ENCODE measurements at regions not wholly inside any gene's neighbourhood (a gene's known extent, or its start where the extent isn't known, plus 50 kb on each side); places are given as distances from the start of the nearest gene placed in this dataset.
"Not testable (repeated sequence)": the region's sequence is repeated elsewhere in the genome, so short reads cannot be mapped to it uniquely, and the experiment has no call there.

DNA sequence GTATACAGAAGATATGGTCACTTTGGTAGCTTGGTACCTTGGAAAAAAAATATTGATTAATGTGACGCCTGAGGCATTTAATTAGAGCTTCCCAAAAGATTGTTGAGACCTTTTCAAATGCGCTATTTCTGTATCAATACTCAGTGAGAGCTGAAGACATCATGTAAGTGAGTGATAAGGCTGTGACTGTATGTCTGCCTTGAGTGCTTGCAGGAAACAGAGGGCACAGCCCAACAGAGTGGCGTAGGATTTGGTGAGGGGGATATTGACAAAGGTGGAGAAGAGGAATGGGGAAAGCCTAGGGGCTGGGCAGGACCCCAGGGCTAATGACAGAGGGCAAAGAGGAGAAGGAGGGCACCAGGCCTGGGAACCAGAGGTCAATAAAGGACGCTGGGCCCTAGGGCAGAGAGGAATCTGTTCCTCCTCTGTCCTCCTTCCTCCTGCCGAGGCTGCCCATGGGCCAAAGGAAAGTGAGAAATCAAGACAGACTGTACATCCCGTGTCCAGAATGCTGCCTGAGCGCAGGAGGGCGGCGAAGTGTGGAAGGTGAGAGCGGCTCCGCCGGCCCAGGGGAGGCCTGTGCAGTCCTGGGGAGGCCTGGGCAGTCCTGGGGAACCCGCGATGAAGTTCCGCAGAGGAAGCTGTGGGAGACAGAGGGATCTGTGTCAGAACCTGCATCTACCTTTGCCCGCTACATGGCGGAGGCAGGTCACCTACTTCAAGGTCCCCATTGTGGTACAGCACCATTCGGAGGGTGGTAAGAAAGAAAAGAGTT, 228.6 kb upstream of the PIEZO2 start:
- no peak for DNase-seq

DNA sequence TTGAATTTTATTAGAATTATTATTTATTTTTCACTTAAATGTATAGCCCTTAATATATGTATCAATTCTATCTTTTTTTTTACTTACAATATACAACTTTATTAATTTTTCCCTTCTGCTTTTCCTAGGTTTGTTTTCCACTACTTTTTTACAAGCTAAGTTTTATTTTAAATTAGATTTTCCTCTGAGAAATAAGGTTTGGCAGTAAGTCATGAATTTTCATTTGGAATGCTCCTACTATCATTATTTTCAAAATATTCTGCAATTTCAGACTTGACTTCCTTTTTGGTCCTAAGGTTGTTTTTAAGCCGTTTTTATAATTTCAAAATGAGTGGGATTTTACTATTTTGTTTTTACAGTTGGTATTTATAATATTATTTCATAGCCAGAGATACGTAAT, 222.8 kb upstream of the PIEZO2 start:
- DNase-seq, result no peak

- DNase-seq, result no peak
Observed at GRCh38 chr18:11369556-11369955, 220.2 kb upstream of the PIEZO2 start.

- DNase-seq, result no peak
Observed at GRCh38 chr18:11368020-11368419, 218.7 kb upstream of the PIEZO2 start.

DNA sequence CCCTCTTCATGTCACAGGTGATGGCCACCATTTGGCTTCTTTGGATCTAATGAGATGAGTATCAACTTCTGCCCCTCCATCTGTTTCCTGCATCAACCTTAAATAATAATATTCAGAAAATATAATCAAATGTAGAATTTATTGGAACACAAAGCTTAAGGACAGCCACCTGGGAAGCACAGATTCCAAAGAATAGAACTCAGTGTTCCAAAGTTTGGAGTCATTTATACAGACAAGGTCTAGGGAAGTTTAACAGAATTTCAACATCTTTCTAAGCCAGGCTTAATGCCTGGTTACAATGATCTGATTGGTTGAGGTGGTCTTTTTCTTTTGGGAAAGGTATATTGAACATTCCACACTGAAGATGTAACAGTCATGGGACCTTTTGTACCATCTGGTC, 218.0 kb upstream of the PIEZO2 start:
- no peak for DNase-seq

DNA sequence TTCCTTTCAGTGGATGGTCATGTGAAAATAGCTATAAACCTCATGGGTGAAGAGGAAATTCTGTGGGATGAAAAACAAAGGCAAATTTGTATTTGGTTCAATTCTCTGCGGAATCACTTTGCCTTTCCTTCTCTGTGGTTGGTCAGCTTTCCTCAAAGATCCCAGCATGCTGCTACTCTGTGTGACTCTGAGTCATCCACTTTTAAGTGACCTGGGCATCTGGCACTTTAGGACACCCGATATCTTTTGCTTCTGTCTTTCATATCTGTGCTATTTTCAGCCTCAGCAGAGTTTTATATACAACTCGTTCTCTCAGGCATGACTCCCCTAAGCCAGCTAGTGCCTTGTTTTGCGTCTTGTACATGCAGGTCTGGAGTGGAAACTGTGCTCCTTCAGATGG, 217.0 kb upstream of the PIEZO2 start:
- peak; percentile 81 for DNase-seq

- DNase-seq, result no peak
Observed at GRCh38 chr18:11362856-11363255, 213.5 kb upstream of the PIEZO2 start.

DNA sequence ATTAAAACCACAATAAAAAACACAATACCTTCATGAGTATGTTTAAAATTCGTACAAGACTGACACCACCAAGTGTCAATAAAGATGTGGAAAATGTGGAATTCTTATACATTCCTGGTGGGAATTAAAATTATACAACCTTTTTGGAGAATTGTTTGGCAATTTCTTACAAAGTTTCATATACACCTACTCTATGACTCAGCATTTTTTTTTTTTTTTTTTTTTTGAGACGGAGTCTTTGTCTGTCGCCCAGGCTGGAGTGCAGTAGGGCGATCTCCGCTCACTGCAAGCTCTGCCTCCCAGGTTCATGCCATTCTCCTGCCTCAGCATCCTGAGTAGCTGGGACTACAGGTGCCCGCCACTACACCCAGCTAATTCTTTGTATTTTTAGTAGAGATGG, 212.5 kb upstream of the PIEZO2 start:
- not testable (repeated sequence) for DNase-seq

DNA sequence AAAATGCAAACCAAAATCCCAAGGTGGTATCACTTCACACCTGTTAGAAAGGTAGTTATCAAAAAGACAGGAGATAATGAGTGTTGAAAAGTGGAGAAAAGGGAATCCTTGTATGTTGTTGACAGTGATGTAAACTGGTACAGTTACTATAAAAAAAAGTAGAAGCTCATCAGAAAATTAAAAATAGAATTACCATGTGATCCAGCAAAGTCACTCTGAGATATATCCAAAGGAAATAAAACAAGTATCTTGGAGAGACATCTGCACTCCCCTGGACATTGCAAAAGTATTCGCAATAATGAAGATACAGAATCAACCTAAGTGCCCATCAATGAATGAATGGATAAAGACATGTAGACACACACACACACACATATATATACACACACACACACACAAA, 208.3 kb upstream of the PIEZO2 start:
- DNase-seq, result no peak

GRCh38 chr18:11344576-11344975, 195.2 kb upstream of the PIEZO2 start:
- DNase-seq, result not testable (repeated sequence)

DNA sequence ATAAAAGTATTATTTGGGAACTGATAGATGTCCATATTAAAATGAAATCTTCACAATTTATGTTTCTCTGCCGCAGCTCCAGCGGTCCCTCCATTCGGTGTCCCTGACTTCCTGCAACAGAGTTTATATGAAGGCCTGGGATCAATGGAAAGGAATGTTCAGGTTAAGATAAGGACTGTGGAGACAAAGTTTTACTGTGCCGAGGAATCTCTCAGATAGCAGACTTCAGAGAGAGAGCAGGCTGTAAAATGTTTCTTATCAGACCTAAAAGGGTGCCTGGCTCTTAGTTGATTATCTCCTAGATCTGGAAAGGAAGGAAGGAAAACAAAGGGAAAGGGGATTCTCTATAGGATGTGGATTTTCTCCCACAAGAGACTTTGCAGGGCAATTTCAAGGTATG, 193.7 kb upstream of the PIEZO2 start:
- DNase-seq, result no peak

DNA sequence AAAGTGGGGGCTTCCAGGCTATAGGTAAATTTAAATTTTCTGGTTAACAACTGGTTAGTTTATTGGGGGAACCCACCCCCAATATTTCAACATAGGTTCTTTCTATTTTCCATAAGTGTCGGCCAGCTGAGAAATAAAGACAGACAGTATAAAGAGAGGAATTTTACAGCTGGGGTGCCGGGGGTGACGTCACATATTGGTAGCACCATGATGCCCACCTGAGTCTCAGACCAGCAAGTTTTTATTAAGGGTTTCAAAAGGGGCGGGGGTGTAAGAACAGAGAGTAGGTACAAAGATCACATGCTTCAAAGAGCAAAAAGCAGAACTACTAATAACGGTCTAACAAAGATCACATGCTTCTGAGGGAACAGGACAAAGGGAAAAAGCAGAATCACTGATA, 192.7 kb upstream of the PIEZO2 start:
- not testable (repeated sequence) for DNase-seq

DNA sequence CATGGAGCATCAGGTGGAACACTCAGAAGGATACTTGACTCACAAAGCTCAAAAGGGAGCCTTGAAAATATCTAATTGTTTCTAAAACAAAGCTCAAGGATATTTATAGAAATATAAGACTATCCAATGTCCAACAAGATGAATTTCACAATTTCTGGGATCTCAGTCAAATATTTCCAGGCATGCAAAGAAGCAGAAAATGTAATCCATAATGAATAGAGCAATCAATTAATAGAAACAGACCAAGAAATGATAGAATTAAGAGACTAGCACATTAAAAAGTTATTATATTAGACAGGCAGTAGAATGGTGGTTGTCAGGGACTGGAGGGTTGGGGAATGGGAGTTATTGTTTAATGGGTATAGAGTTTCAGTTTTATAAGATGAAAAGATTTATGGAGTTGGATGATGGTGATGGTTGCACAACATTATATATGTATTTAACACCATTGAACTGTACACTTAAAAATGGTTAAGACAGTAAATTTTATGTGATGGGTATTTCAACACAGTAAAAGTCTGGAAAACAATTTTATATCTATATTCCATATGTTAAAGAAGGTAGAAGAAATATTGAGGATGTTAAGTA, 189.9 kb upstream of the PIEZO2 start:
- no peak for DNase-seq

GRCh38 chr18:11336241-11336640, 186.9 kb upstream of the PIEZO2 start:
- DNase-seq, result no peak

DNA sequence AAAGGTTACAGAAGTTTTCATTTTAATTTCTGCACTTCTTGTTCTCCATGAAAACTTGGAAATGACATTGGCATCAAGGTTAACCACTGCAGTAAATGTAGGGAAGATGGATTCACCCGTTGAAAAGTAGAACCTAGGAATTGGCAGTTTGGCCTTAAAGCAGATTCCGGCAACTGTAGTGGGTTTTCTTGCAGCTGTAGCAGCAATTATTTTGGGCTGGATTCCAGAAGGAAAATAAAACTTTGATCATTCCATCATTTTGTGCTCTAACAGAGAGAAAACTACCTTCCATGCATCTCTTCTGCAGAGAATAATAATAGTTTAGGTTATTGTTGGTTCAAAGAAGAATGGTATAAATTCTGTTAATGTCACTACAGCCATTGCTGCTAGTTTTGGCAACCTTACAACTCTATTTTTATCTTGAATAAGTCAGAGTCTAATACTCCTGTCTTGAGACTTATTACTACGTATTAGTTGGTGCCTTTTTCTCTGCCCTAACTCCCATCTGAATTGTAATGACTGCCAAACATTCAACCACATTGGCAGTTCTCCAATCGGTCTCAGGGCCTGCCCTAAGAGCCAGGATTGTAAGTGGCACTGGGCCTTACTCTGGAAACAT, 178.1 kb upstream of the PIEZO2 start:
- DNase-seq, result no peak

DNA sequence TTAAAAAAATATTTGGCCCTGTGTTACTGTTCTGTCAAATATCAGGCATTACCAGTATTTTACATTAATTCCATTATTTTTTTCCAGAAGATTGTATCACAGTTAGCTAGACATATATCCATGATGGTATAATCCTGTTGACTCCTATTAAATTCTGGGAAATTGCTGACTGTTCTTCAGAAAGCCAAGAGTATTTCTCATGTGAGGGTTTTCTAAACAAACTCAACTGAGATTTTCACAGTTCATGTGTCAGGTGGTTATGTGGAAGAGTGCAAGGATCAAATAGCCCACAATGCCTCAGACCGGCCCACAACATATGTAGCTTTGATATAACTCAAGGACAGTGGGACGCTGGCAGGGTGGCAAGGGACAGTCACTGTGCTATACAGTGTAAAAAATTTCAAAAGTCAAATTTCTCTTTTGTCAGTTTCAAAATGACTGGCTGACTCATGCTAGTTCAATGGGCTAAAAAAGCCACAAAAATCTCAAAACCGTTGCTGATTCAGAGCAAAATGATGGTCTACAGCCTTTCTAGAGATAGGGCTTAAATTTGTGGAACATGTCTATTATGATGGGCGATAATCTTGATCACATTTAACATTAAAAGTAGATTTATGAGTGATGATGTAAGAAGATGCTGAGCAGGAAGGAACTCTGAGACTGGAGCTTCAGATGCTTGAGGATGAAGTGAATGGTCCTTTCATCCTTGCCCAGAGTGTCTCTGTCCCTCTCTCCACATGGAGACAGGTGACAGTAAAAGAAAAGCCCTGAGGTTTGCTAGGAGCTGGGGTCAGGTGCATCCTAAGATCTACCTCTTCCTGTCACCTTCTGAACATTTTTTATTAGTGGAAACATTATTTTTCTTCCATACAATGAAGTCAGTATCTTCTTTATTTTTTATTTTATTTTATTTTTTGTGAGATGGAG, 175.8 kb upstream of the PIEZO2 start:
- DNase-seq, result no peak

GRCh38 chr18:11324510-11324909, 175.1 kb upstream of the PIEZO2 start:
- DNase-seq, result no peak

DNA sequence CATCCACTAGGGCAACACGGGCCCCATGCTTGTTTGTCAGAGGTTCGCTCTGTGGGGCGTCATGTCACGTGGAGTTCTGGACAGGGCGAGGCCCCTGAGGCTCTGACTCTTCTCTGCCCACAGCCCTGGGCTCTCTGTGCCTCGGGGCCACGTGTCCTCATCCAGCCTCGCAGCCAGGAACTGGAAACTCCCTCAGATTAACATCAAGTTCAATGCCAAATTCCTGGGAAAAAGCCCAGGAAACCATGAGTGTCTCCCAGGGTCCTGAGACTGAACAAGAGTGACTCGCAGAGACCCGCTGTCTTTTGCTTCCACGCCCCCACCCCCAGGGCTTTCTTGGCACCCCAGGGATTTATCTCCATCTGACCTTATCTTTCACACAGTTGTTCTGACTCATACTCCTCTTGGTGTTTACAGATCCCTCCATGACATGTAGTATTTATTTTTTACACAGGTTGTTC, 174.0 kb upstream of the PIEZO2 start:
- DNase-seq, result no peak

DNA sequence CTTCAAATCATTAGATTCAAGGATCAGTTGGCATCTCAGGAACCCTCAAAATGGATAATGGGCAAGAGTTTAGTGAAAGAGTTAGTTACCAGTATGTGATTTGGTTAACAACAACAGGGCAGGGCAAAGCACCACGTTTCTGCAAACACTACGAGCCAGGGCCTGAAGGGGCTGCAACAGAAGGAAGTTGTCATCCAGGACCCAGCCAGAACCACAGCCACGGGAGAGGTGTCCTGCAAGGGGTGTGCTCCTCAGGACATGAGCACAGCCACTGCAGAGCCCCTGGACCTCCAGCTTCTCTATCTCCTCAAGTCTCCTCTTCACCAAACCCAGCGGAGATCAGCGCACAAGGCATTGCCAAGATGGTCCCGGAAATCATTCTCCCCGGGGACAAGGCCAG, 173.3 kb upstream of the PIEZO2 start:
- no peak for DNase-seq

DNA sequence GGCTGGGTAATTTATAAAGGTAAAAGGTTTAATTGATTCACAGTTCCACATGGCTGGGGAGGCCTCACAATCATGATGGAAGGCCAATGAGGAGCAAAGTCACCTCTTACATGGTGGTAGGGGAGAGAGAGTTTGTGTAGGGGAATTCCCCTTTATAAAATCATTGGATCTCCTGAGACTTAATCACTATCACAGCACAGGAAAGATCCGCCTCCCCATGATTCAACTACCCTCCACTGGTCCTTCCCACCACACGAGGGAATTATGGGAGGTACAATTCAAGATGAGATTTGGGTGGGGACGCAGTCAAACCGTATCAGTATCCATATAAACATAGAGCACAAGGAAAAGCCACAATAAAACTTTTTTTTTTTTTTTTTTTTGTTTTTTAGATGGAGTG, 172.6 kb upstream of the PIEZO2 start:
- no peak for DNase-seq

- DNase-seq, result no peak
Observed at GRCh38 chr18:11320986-11321385, 171.6 kb upstream of the PIEZO2 start.

- DNase-seq, result no peak
Observed at GRCh38 chr18:11316546-11316945, 167.2 kb upstream of the PIEZO2 start.

- DNase-seq, result peak; percentile 80
Observed at GRCh38 chr18:11310476-11311086, 161.2 kb upstream of the PIEZO2 start.

Measured in DMS53 (cell line).